GM12865 (cell line): ENCODE measurements at regions not wholly inside any gene's neighbourhood (a gene's known extent, or its start where the extent isn't known, plus 50 kb on each side); places are given as distances from the start of the nearest gene placed in this dataset.

Experiments
- DNase-seq: peaks from one replicate; pipeline ENCODE4 v3.0.0; 2010; ENCODE audit warnings: low read depth
- H3K4me3 ChIP-seq: 2 replicates; pipeline ENCODE4 v1.5.1; 2011; ENCODE audit warnings: mild to moderate bottlenecking, low read depth, low read length, control low read depth
- CTCF ChIP-seq: IDR thresholded peaks from 2 replicates; pipeline ENCODE4 v1.5.1; 2011; ENCODE audit warnings: low read length, control low read depth, low read depth, inconsistent platforms; ENCODE audit not compliant: insufficient read depth; ENCODE audit errors: missing control alignments

GRCh38 chr4:29571322-29571721, 1148.8 kb upstream of the PCDH7 start:
- no peak for TF ChIP-seq CTCF
- no peak overlapping the region for H3K4me3 ChIP-seq
- DNase-seq = peak; percentile 7

- DNase-seq = no peak
- no peak for TF ChIP-seq CTCF
- no peak overlapping the region for H3K4me3 ChIP-seq
Observed at GRCh38 chr4:29578329-29578728, 1141.8 kb upstream of the PCDH7 start.

GRCh38 chr4:29581457-29581856, 1138.7 kb upstream of the PCDH7 start:
- TF ChIP-seq CTCF = no peak
- DNase-seq = no peak
- no peak overlapping the region for H3K4me3 ChIP-seq

- no peak overlapping the region for H3K4me3 ChIP-seq
- TF ChIP-seq CTCF = no peak
- DNase-seq = no peak
Observed at GRCh38 chr4:29588617-29589016, 1131.6 kb upstream of the PCDH7 start.

GRCh38 chr4:29596228-29596627, 1123.9 kb upstream of the PCDH7 start:
- no peak for TF ChIP-seq CTCF
- no peak overlapping the region for H3K4me3 ChIP-seq
- no peak for DNase-seq

- no peak for TF ChIP-seq CTCF
- no peak overlapping the region for H3K4me3 ChIP-seq
- no peak for DNase-seq
Observed at GRCh38 chr4:29619168-29619567, 1101.0 kb upstream of the PCDH7 start.

- TF ChIP-seq CTCF = no peak
- no peak for DNase-seq
Observed at GRCh38 chr4:29632199-29632598, 1088.0 kb upstream of the PCDH7 start.

More at GRCh38 chr4:29632199-29632598, 1088.0 kb upstream of the PCDH7 start:
- H3K4me3 ChIP-seq = no peak overlapping the region
